Activated CD4-positive, alpha-beta T cell treated with anti-CD3 and anti-CD28 coated beads, Interleukin-2, amount 50 U/mL, for 24 hours (primary cell): ENCODE measurements at regions not wholly inside any gene's neighbourhood (a gene's known extent, or its start where the extent isn't known, plus 50 kb on each side); places are given as distances from the start of the nearest gene placed in this dataset.

Experiments used
- DNase-seq, 2 donors: peaks; one replicate each; pipeline ENCODE4 v3.0.0-alpha.2; 2020; ENCODE audit warnings: low read depth in 1 of 2, low spot score in 1 of 2

- DNase-seq, result no peak
Measured at GRCh38 chr18:47549021-47549540, 297.6 kb upstream of the SKOR2 start.

- no peak for DNase-seq
Measured at GRCh38 chr18:47547539-47548202, 296.2 kb upstream of the SKOR2 start.

GRCh38 chr18:47545613-47546012, 294.2 kb upstream of the SKOR2 start:
- no peak for DNase-seq

GRCh38 chr18:47543080-47543479, 291.6 kb upstream of the SKOR2 start:
- DNase-seq, result no peak

GRCh38 chr18:47542551-47542950, 291.1 kb upstream of the SKOR2 start:
- DNase-seq, result no peak

- no peak for DNase-seq
Measured at GRCh38 chr18:47531717-47532116, 280.3 kb upstream of the SKOR2 start.

GRCh38 chr18:47530695-47531094, 279.2 kb upstream of the SKOR2 start:
- DNase-seq, result no peak

- DNase-seq, result no peak
Measured at GRCh38 chr18:47528343-47528742, 276.9 kb upstream of the SKOR2 start.

- DNase-seq, result no peak
Measured at GRCh38 chr18:47526147-47526546, 274.7 kb upstream of the SKOR2 start.

GRCh38 chr18:47522359-47522758, 270.9 kb upstream of the SKOR2 start:
- no peak for DNase-seq

GRCh38 chr18:47520263-47520662, 268.8 kb upstream of the SKOR2 start:
- no peak for DNase-seq

GRCh38 chr18:47519706-47520105, 268.2 kb upstream of the SKOR2 start:
- DNase-seq, result no peak

GRCh38 chr18:47519277-47519676, 267.8 kb upstream of the SKOR2 start:
- DNase-seq, result no peak

GRCh38 chr18:47513614-47514013, 262.2 kb upstream of the SKOR2 start:
- no peak for DNase-seq

- no peak for DNase-seq
Measured at GRCh38 chr18:47512726-47513435, 261.4 kb upstream of the SKOR2 start.

- no peak for DNase-seq
Measured at GRCh38 chr18:47512056-47512455, 260.6 kb upstream of the SKOR2 start.

GRCh38 chr18:47510831-47511230, 259.4 kb upstream of the SKOR2 start:
- no peak for DNase-seq

GRCh38 chr18:47507651-47508050, 256.2 kb upstream of the SKOR2 start:
- no peak for DNase-seq

GRCh38 chr18:47506897-47507296, 255.4 kb upstream of the SKOR2 start:
- no peak for DNase-seq

- DNase-seq, result no peak
Measured at GRCh38 chr18:47501946-47502345, 250.5 kb upstream of the SKOR2 start.

GRCh38 chr18:47500930-47501329, 249.5 kb upstream of the SKOR2 start:
- DNase-seq, result no peak

- no peak for DNase-seq
Measured at GRCh38 chr18:47492691-47493090, 241.2 kb upstream of the SKOR2 start.

- no peak for DNase-seq
Measured at GRCh38 chr18:47490882-47491281, 239.4 kb upstream of the SKOR2 start.
